ENCODE measurements at regions not wholly inside any gene's neighbourhood (a gene's known extent, or its start where the extent isn't known, plus 50 kb on each side); places are given as distances from the start of the nearest gene placed in this dataset.

GRCh38 chr13:73403355-73404120 lies 344.7 kb downstream of the KLF5 start:
- intact Hi-C loops (cut with micrococcal nuclease): no loop called here
- no peaks in the 10 kb centered on the region for H3K79me2 ChIP-seq (ENCODE audit: insufficient read depth, low read length)
- DNase-seq: no peak
- no peaks in the 10 kb centered on the region for H3K36me3 Mint-ChIP-seq
- H3K27ac ChIP-seq (ENCODE audit: low read depth in 1 of 2, low read length in 2 of 2): no peak overlapping the region
- H3K4me3 Mint-ChIP-seq: no peak overlapping the region
- H3K4me2 ChIP-seq (replicated peaks; ENCODE audit: extremely low read depth, low read length, poor library complexity, severe bottlenecking): no peak overlapping the region
- no peaks in the 10 kb centered on the region for H3K36me3 ChIP-seq (replicated peaks in 1 of 2; ENCODE audit: control insufficient read depth in 1 of 2, insufficient read depth in 2 of 2, low read length in 2 of 2)
- H3K27me3 Mint-ChIP-seq (ENCODE audit: low read depth in 3 of 3): no peaks in the 10 kb centered on the region
- H3K27me3 ChIP-seq (ENCODE audit: control insufficient read depth in 2 of 2, insufficient read depth in 2 of 2, low read length in 2 of 2): no peaks in the 10 kb centered on the region
- H3K9me3 ChIP-seq (replicated peaks in 1 of 2; ENCODE audit: control insufficient read depth in 1 of 2, insufficient read depth in 1 of 2, low read length in 2 of 2): no peaks in the 10 kb centered on the region
- H3K4me1 Mint-ChIP-seq: no peaks in the 10 kb centered on the region
- H3K4me3 ChIP-seq (replicated peaks in 1 of 3; ENCODE audit: low read depth in 2 of 3, low read length in 3 of 3): no peak overlapping the region
- WGBS (ENCODE audit: insufficient coverage): no CpG with 5 or more reads among the region's 1 CpG
- peaks cover 0 to 7% (median 4%) of the 10 kb centered on the region in 7 donors for H3K9me3 Mint-ChIP-seq
- no peak overlapping the region for H3K9ac ChIP-seq (ENCODE audit: insufficient read depth, low read length, poor library complexity, severe bottlenecking)
- no peak overlapping the region for H3K27ac Mint-ChIP-seq
- no peaks in the 10 kb centered on the region for H3K4me1 ChIP-seq (ENCODE audit: control insufficient read depth in 1 of 2, insufficient read depth in 2 of 2, low read length in 2 of 2)
- H4K20me1 ChIP-seq (ENCODE audit: insufficient read depth, low read length): no peaks in the 10 kb centered on the region
- TF ChIP-seq CTCF (IDR thresholded peaks at IDR 0.05): no peak
- no peak overlapping the region for H2AFZ ChIP-seq (ENCODE audit: insufficient read depth, low read depth, low read length, poor library complexity, severe bottlenecking)

GRCh38 chr13:73401769-73402168 lies 343.0 kb downstream of the KLF5 start:
- Mint-ChIP-seq H3K36me3 (no peaks in the 10 kb centered on the region), H3K4me3 (no peak overlapping the region), H3K4me1 (no peaks in the 10 kb centered on the region), H3K27me3 (ENCODE audit: low read depth in 3 of 3) (no peaks in the 10 kb centered on the region), H3K27ac (no peak overlapping the region), H3K9me3 (peaks cover 0 to 5% (median 2%) of the 10 kb centered on the region in 7 donors)
- no peak overlapping the region for H3K27ac ChIP-seq (ENCODE audit: low read depth in 1 of 2, low read length in 2 of 2)
- intact Hi-C loops (cut with micrococcal nuclease): no loop called here
- H3K4me2 ChIP-seq (replicated peaks; ENCODE audit: extremely low read depth, low read length, poor library complexity, severe bottlenecking): no peak overlapping the region
- DNase-seq: no peak
- no peak overlapping the region for H3K4me3 ChIP-seq (replicated peaks in 1 of 3; ENCODE audit: low read depth in 2 of 3, low read length in 3 of 3)
- H3K27me3 ChIP-seq (ENCODE audit: control insufficient read depth in 2 of 2, insufficient read depth in 2 of 2, low read length in 2 of 2): no peaks in the 10 kb centered on the region
- no peaks in the 10 kb centered on the region for H3K36me3 ChIP-seq (replicated peaks in 1 of 2; ENCODE audit: control insufficient read depth in 1 of 2, insufficient read depth in 2 of 2, low read length in 2 of 2)
- 100% methylated on average over 1 of the region's 2 CpGs for WGBS (ENCODE audit: insufficient coverage)
- no peak for TF ChIP-seq CTCF (IDR thresholded peaks at IDR 0.05)
- H3K9me3 ChIP-seq (replicated peaks in 1 of 2; ENCODE audit: control insufficient read depth in 1 of 2, insufficient read depth in 1 of 2, low read length in 2 of 2): no peaks in the 10 kb centered on the region
- H3K79me2 ChIP-seq (ENCODE audit: insufficient read depth, low read length): no peaks in the 10 kb centered on the region
- no peak overlapping the region for H2AFZ ChIP-seq (ENCODE audit: insufficient read depth, low read depth, low read length, poor library complexity, severe bottlenecking)
- no peaks in the 10 kb centered on the region for H4K20me1 ChIP-seq (ENCODE audit: insufficient read depth, low read length)
- H3K9ac ChIP-seq (ENCODE audit: insufficient read depth, low read length, poor library complexity, severe bottlenecking): no peak overlapping the region
- no peaks in the 10 kb centered on the region for H3K4me1 ChIP-seq (ENCODE audit: control insufficient read depth in 1 of 2, insufficient read depth in 2 of 2, low read length in 2 of 2)

Data from CD14-positive monocyte (primary cell).